Ishikawa (cell line): ENCODE measurements at regions not wholly inside any gene's neighbourhood (a gene's known extent, or its start where the extent isn't known, plus 50 kb on each side); places are given as distances from the start of the nearest gene placed in this dataset.

Source experiments
- CEBPB ChIP-seq: IDR thresholded peaks from 2 replicates; pipeline ENCODE4 v1.6.1; 2012
- CREB1 ChIP-seq: IDR thresholded peaks from 2 replicates; pipeline ENCODE4 v1.6.1; 2012; ENCODE audit warnings: low read depth
- EGR1 ChIP-seq: IDR thresholded peaks from 2 replicates; pipeline ENCODE4 v1.6.1; 2012
- EP300 ChIP-seq: IDR thresholded peaks from 2 replicates; pipeline ENCODE4 v1.6.1; 2012; ENCODE audit warnings: borderline replicate concordance
- FOXM1 ChIP-seq: IDR thresholded peaks from 2 replicates; pipeline ENCODE4 v1.6.1; 2012; ENCODE audit warnings: low read depth, borderline replicate concordance
- MAX ChIP-seq: IDR thresholded peaks from 2 replicates; pipeline ENCODE4 v1.6.1; 2012
- NFIC ChIP-seq: IDR thresholded peaks from 2 replicates; pipeline ENCODE4 v1.6.1; 2012
- RAD21 ChIP-seq: IDR thresholded peaks from 2 replicates; pipeline ENCODE4 v1.6.1; 2012; ENCODE audit warnings: low read depth
- REST ChIP-seq: IDR thresholded peaks from 2 replicates; pipeline ENCODE4 v1.6.1; 2012; ENCODE audit warnings: low read depth, mild to moderate bottlenecking
- TAF1 ChIP-seq: IDR thresholded peaks from 2 replicates; pipeline ENCODE4 v1.6.1; 2012; ENCODE audit warnings: low read depth, mild to moderate bottlenecking
- TEAD4 ChIP-seq: IDR thresholded peaks from 2 replicates; pipeline ENCODE4 v1.6.1; 2012

GRCh38 chr13:91056746-91057145, 290.7 kb upstream of the MIR17HG start:
- TF ChIP-seq TAF1 = no peak
- no peak for TF ChIP-seq TEAD4
- no peak for TF ChIP-seq EP300
- no peak for TF ChIP-seq CREB1
- no peak for TF ChIP-seq FOXM1
- TF ChIP-seq MAX = no peak
- TF ChIP-seq CEBPB = no peak
- TF ChIP-seq RAD21 = no peak
- TF ChIP-seq REST = no peak
- no peak for TF ChIP-seq EGR1
- TF ChIP-seq NFIC = no peak
